Caki2 (cell line): ENCODE measurements at regions not wholly inside any gene's neighbourhood (a gene's known extent, or its start where the extent isn't known, plus 50 kb on each side); places are given as distances from the start of the nearest gene placed in this dataset.
"Not testable (repeated sequence)": the region's sequence is repeated elsewhere in the genome, so short reads cannot be mapped to it uniquely, and the experiment has no call there.

Source experiments
- DNase-seq: peaks from one replicate; pipeline ENCODE4 v3.0.0-alpha.2; 2015; ENCODE audit warnings: low read depth
- in situ Hi-C: cut with HindIII; loops from 2 replicates; pipeline ENCODE4 v1.10.0; 2016; ENCODE audit warnings: low sequenced_read_pairs, low pct_unique_long_range_greater_than_20kb, mixed read lengths

DNA sequence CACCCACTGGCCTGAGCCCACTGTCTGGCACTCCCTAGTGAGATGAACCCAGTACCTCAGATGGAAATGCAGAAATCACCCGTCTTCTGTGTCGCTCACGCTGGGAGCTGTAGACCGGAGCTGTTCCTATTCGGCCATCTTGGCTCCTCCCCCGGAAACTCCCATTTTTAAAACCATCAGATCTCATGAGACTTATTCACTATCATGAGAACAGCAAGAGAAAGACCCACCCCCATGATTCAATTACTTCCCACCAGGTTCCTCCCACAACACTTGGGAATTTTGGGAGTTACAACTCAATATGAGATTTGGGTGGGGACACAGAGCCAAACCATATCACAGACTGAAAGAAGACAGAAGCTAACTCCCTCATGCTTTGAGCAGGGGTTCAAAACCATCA lies 134.5 kb downstream of the SLC39A8 start:
- in situ Hi-C loops, DNase-seq: not testable (repeated sequence)

GRCh38 chr4:102204634-102205033 lies 140.6 kb downstream of the SLC39A8 start:
- in situ Hi-C loops, DNase-seq: not testable (repeated sequence)

DNA sequence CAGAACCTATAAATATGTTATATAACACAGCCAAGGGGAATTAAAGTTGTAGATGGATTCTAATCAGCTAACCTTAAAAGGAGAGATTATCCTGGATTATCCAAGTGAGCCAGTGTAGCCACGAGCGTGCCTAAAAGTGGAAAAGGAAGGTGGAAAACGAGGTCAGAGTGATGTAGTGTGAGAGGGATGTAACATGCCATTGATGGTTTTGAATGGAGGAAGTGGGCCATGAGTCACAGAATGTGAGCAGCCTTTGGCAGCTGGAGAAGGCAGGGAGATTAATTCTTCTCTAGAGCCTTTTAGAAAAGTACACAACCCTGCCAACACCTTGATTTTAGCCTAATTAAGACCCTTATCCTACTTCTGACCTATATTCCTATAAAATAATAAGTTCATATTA lies 149.1 kb downstream of the SLC39A8 start:
- DNase-seq = no peak
- in situ Hi-C loops = no loop called here

- no peak for DNase-seq
- in situ Hi-C loops = no loop called here
Measured at GRCh38 chr4:102193145-102193544, 152.1 kb downstream of the SLC39A8 start.

DNA sequence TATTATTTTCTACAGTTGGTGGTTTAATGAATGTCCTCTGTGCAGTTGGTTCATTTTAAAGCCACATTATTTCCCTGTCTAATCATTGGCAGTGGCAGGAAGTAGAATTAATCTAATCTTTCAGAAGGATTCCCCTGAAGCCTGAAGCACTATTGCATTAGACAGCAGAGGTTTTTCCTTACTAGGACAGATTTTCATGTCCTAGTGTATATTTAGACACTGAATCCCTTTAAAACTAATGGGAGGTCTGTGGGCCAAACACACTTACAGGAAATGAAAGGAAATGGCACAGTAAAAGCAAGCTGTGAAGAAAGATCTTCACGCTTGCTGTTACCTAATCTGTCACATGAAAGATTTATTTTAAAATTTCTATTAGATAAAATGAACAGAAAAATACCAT lies 165.2 kb downstream of the SLC39A8 start:
- in situ Hi-C loops = no loop called here

DNA sequence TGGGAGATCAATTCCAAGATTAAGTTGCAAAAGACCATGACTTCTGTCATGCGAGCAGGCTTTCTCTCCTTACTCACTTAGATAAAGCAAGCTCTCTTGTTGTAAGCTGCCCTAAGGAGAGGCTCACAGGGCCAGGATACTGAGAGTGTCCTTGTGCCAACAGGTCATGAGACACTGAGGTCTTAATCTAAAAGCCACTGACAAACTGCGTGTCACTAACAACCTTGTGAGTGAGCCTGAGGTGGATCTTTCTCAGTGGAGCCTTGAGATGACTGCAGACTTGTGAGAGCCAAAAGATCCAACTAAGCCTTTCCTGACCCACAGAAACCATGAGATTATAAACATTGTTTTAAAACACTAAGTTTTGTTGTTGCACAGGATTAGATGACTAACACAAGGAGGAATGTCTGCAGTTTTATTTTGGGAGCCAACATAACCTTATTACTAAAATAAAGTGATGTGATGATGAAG lies 170.5 kb downstream of the SLC39A8 start:
- in situ Hi-C loops = no loop called here
- DNase-seq = no peak

More for the DNA sequence above, 165.2 kb downstream of the SLC39A8 start:
- no peak for DNase-seq

DNA sequence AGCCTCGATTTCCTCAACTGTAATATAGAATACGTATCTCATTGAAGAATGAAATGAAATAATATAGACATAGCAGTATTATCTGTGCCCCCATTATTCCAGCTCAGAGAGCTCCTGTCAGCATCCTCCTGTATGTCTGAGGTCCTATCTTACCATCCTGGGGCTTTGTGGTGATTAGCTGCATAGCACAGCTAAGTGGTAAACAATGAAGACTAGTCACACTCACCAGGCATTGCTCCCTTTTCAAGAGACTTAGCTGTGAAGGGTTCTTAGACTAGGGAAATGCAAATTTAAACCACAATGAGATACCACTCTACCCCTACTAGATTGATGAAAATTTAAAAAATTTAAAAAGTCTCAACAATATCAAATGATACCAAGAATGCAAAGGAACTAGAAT lies 172.9 kb downstream of the SLC39A8 start:
- no peak for DNase-seq
- in situ Hi-C loops = no loop called here

DNA sequence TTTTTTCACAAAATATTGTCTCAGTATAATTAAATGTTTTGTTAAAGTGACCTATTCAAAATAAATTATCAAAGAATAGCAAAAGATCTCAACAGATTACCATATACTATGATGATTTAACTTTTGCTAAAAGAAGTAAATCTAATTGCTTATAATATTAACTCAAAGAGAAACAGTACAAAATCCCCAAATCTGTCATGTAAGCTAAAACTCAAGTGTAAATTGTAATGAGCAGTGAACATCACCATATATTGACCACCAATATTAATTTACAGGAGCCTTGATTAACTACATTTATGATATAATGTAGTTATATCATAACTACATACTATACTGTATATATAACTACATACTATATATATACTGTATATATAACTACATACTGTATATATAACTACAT lies 174.4 kb downstream of the SLC39A8 start:
- DNase-seq = no peak
- in situ Hi-C loops = no loop called here

DNA sequence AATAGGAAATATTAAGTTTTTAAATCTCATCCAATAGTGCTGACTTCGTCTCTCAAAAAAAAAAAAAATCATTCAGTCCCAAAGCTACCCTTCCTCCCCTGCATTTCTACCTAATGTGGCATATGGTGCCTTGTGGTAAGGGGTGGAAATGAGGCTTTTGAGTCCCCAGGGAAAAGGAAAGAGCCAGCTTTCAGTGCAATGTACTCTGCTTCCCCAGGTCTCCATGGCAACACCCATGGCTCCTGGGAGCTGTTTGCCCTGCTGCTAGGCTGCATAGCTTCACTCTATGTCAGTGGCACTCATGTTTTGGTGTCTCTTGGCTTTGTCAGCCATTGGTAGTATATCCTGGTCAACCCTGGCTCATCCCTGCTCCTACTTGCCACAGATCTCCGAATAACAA lies 175.9 kb downstream of the SLC39A8 start:
- in situ Hi-C loops = no loop called here
- DNase-seq = no peak

GRCh38 chr4:102168580-102168979 lies 176.7 kb downstream of the SLC39A8 start:
- no peak for DNase-seq
- in situ Hi-C loops = no loop called here

GRCh38 chr4:102165584-102165983 lies 179.7 kb downstream of the SLC39A8 start:
- in situ Hi-C loops = no loop called here
- no peak for DNase-seq

DNA sequence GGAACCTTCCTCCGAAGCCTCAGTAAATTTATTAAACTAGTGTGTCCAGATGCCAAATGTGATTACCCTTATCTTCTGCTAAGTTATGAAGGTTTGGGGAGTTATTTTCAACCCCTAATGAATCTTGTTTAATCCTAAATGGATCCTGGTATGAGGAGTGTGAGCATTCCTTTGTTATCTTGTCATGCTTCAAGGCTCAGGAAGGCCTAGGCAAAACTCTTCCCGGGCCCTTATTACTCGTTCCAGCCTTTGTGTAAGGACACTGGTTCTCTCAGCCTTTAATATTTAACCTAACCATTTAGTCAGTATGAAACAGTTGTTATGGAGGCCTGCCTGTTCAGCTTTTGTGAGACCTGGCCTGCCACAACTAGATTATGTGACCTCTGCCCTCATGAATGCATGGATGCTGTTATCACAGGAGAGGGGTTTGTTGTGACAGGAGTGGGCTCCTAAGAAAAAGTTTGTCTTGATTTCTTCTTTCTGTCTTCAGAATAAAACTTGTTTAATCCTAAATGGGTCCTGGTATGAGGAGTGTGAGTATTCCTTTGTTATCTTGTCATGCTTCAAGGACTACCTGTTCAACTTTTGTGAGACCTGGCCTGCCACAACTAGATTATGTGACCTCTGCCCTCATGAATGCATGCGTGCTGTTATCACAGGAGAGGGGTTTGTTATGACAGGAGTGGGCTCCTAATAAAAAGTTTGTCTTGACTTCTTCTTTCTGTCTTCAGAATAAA lies 181.7 kb downstream of the SLC39A8 start:
- in situ Hi-C loops = no loop called here

DNA sequence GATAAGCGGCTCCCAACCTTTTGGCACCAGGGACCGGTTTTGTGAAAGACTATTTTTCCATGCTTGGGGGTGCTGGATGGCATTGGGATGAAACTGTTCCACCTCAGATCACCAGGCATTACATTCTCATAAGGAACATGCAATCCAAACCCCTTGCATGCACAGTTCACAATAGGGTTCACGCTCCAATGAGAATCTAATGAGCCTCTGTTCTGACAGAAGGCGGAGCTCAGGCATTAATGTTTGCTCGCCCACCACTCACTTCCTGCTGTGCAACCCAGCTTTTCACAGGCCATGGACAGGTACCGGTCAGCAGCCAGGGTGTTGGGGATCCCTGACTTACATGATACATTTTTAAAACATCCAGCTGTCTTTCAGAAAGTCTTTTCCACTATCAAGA lies 187.3 kb downstream of the SLC39A8 start:
- DNase-seq = peak; percentile 25

More for the DNA sequence above, 181.7 kb downstream of the SLC39A8 start:
- DNase-seq = peak; percentile 47

DNA sequence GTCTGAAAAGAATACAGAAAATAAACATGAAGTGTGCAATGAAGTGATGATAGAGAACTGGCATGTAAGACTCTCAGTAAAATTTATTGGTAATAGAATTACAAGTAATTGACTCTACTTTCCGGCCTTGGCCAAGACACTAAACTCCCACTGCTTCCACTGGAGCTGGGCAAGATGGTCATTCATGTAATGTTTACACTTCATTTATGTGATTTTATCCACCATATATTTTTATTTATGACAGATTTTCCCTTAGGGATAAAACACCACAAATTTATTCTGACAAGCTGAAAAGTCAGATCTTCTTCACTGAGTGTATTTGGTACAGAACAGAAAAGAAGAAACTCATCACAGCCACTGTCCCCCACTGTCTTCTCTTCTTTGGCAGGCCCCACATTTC lies 191.9 kb downstream of the SLC39A8 start:
- DNase-seq = no peak
- in situ Hi-C loops = no loop called here

More for the DNA sequence above, 187.3 kb downstream of the SLC39A8 start:
- in situ Hi-C loops = no loop called here

DNA sequence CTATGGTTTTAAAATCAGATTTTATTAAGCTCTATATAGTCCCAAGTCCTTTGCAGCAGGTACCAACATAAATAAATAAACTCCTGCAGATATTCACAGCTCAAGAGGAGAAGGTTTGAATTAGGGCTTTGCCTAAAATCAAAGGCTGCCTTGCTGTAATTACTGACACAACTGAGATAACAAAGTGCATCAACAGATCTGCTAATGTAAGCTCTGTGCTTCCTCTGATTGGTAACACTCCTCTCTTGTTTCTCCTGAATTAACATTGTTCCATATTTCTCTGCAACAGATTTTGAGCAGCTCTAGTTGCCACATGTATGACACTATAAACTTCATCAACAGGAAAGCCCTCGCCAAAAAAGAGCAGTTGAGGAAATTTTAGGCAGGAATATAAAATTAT lies 193.6 kb downstream of the SLC39A8 start:
- no peak for DNase-seq
- in situ Hi-C loops = no loop called here

GRCh38 chr4:102143433-102143832 lies 201.8 kb downstream of the SLC39A8 start:
- in situ Hi-C loops = no loop called here
- DNase-seq = no peak

GRCh38 chr4:102141842-102142241 lies 203.4 kb downstream of the SLC39A8 start:
- DNase-seq = no peak
- in situ Hi-C loops = no loop called here

DNA sequence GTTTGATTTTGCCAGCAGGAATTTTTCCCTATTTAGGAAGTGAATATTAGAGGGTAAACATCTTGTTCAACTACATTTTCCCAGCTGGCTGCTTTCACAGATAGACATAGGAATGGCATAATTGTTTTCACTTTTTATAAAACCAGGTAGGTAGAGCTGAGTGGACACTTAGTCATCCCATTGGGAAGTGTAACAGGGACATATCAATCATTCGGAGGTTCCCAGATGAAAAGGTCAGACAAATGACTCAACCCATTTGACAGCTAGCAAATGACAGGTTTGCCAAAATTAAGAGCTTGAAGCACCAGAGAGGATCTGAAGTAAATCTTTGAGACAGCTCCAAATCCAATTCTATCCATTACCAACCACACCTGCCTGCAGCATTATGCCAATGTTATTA lies 205.3 kb downstream of the SLC39A8 start:
- DNase-seq = no peak
- in situ Hi-C loops = no loop called here

DNA sequence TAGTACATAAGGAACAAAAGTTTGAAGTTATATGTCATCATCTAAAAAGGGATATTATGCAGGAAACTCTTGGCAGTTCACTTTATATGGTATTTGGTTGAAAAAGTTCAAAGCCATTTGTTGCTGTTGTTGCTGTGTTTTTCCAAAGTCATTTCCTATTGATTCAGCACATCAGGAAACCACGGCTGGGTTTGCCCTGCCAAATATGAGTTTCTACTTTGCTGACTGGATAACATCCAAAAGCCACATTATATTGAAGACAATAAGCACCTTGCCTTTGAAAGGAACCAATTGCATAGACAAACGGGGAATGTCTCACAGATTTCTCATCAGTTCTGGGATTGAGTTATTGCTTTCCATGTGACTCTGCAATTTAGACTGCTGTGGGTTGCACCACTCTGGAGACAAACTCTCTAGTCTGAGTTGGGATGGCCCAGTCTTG lies 206.1 kb downstream of the SLC39A8 start:
- in situ Hi-C loops = no loop called here
- DNase-seq = peak; percentile 13

- in situ Hi-C loops = no loop called here
Measured at GRCh38 chr4:102137217-102137616, 208.1 kb downstream of the SLC39A8 start.

More at GRCh38 chr4:102137217-102137616, 208.1 kb downstream of the SLC39A8 start:
- DNase-seq = no peak
